HL-60 (cell line): ENCODE measurements at regions not wholly inside any gene's neighbourhood (a gene's known extent, or its start where the extent isn't known, plus 50 kb on each side); places are given as distances from the start of the nearest gene placed in this dataset.

Source experiments
- GABPA ChIP-seq: IDR thresholded peaks from 2 replicates; pipeline ENCODE4 v1.6.1; 2012; ENCODE audit warnings: low read depth
- TF ChIP-seq, protein P1 (sequence below): IDR thresholded peaks from one replicate; pipeline ENCODE4 v1.5.1; 2011; ENCODE audit warnings: low read length, control low read depth, inconsistent platforms; ENCODE audit not compliant: insufficient read depth

DNA sequence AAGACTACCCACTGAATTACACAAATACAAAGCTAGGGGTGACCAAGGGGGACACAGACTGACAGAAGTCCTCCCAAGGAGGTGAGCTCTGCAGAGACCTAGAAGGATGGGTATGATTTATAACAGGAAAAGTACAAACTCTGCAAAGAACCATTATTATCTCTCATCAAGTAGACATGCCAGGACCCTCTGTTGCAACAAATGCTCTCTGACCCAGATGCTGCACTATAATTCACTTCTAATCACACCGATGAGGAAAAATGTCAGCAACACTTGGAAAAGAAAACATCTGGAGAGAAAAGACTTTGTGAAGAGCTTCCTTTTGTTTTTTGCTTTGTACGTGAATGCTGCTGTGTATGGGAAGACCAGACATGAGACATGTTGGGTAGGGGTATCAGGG is 178.3 kb upstream of the PDE1C start:
- TF ChIP-seq, protein P1, sequence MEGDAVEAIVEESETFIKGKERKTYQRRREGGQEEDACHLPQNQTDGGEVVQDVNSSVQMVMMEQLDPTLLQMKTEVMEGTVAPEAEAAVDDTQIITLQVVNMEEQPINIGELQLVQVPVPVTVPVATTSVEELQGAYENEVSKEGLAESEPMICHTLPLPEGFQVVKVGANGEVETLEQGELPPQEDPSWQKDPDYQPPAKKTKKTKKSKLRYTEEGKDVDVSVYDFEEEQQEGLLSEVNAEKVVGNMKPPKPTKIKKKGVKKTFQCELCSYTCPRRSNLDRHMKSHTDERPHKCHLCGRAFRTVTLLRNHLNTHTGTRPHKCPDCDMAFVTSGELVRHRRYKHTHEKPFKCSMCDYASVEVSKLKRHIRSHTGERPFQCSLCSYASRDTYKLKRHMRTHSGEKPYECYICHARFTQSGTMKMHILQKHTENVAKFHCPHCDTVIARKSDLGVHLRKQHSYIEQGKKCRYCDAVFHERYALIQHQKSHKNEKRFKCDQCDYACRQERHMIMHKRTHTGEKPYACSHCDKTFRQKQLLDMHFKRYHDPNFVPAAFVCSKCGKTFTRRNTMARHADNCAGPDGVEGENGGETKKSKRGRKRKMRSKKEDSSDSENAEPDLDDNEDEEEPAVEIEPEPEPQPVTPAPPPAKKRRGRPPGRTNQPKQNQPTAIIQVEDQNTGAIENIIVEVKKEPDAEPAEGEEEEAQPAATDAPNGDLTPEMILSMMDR = no peak
- no peak for TF ChIP-seq GABPA
